T-helper 2 cell treated with Interferon-gamma antibody and Interleukin-4, amounts not matched to agents 100 ng/mL and 5 ng/mL, for 36 hours (primary cell): ENCODE measurements at regions not wholly inside any gene's neighbourhood (a gene's known extent, or its start where the extent isn't known, plus 50 kb on each side); places are given as distances from the start of the nearest gene placed in this dataset.

Source experiments
- intact Hi-C: fragments of 100-400 bp; cut with micrococcal nuclease; formaldehyde crosslinking; loops from one replicate; pipeline ENCODE4 v1.15.1; 2023

GRCh38 chr2:222146488-222146887 lies 152.3 kb downstream of the PAX3 start:
- intact Hi-C loops = no loop called here

GRCh38 chr2:222142027-222142426 lies 156.8 kb downstream of the PAX3 start:
- intact Hi-C loops = no loop called here

GRCh38 chr2:222136106-222136630 lies 162.6 kb downstream of the PAX3 start:
- intact Hi-C loops = no loop called here

- intact Hi-C loops = no loop called here
These were observed 164.1 kb downstream of the PAX3 start for GRCh38 chr2:222134654-222135053.

- intact Hi-C loops = no loop called here
These were observed 164.9 kb downstream of the PAX3 start for GRCh38 chr2:222133897-222134296.

- intact Hi-C loops = no loop called here
These were observed 167.9 kb downstream of the PAX3 start for GRCh38 chr2:222130855-222131254.

- intact Hi-C loops = no loop called here
These were observed 171.1 kb downstream of the PAX3 start for GRCh38 chr2:222127660-222128059.

GRCh38 chr2:222120933-222121332 lies 177.9 kb downstream of the PAX3 start:
- intact Hi-C loops = no loop called here

GRCh38 chr2:222115296-222115695 lies 183.5 kb downstream of the PAX3 start:
- intact Hi-C loops = no loop called here

GRCh38 chr2:222108957-222109585 lies 189.7 kb downstream of the PAX3 start:
- intact Hi-C loops = no loop called here

GRCh38 chr2:222108497-222108896 lies 190.3 kb downstream of the PAX3 start:
- intact Hi-C loops = no loop called here

GRCh38 chr2:222105046-222105445 lies 193.8 kb downstream of the PAX3 start:
- intact Hi-C loops = no loop called here

GRCh38 chr2:222102575-222103349 lies 196.0 kb downstream of the PAX3 start:
- intact Hi-C loops = no loop called here

GRCh38 chr2:222100704-222101699 lies 197.8 kb downstream of the PAX3 start:
- intact Hi-C loops = no loop called here

GRCh38 chr2:222088561-222088960 lies 210.2 kb downstream of the PAX3 start:
- intact Hi-C loops = no loop called here

- intact Hi-C loops = no loop called here
These were observed 210.8 kb downstream of the PAX3 start for GRCh38 chr2:222087998-222088397.

- intact Hi-C loops = no loop called here
These were observed 216.6 kb downstream of the PAX3 start for GRCh38 chr2:222082201-222082600.

GRCh38 chr2:222080141-222080540 lies 218.7 kb downstream of the PAX3 start:
- intact Hi-C loops = no loop called here

GRCh38 chr2:222076973-222077690 lies 221.7 kb downstream of the PAX3 start:
- intact Hi-C loops = no loop called here

- intact Hi-C loops = no loop called here
These were observed 224.1 kb downstream of the PAX3 start for GRCh38 chr2:222074674-222075073.

- intact Hi-C loops = no loop called here
These were observed 226.9 kb downstream of the PAX3 start for GRCh38 chr2:222071911-222072310.
